HepG2 (cell line): ENCODE measurements at regions not wholly inside any gene's neighbourhood (a gene's known extent, or its start where the extent isn't known, plus 50 kb on each side); places are given as distances from the start of the nearest gene placed in this dataset.

Source experiments
- ATAC-seq: fragments of 200-7000 bp; cut with Tn5 transposase; 3 replicates; pipeline ENCODE4 v1.9.1; 2020; ENCODE audit warnings: mild to moderate bottlenecking, moderate library complexity
- BruUV-seq: library from RNA; stranded (reverse); fragments of 400-500 nt; replicated peaks from 2 replicates; lab custom pipeline; 2021; lab: Mats Ljungman, UMichigan
- CTCF ChIA-PET: fragments of 300-600 bp; formaldehyde crosslinking; extraction: SDS; loops from one replicate; lab custom pipeline; 2021; ENCODE audit warnings: low total read pairs, inconsistent platforms, low intra/inter-chr PET ratio; lab: Yijun Ruan, JAX
- POLR2A ChIA-PET: fragments of 350-600 bp; sonication (Branson Sonifier 250); formaldehyde crosslinking; loops from one replicate; lab custom pipeline; 2020; ENCODE audit warnings: antibody characterized with exemption, inconsistent platforms; lab: Yijun Ruan, JAX
- DNase-seq: peaks from one replicate; pipeline ENCODE4 v3.0.0-alpha.2; 2015; ENCODE audit warnings: low spot score
- FAIRE-seq: peaks from 3 replicates; lab custom pipeline; 2011; peaks lifted over from hg19 to GRCh38; lab: Jason Lieb, UNC
- H2AFZ ChIP-seq: one replicate; pipeline ENCODE4 v1.6.1; 2011; ENCODE audit warnings: low read length, inconsistent platforms
- H3K27ac ChIP-seq: fragments of 300-600 bp; 3 replicates; pipeline ENCODE4 v1.8.0; 2011; ENCODE audit warnings: mixed run types, mild to moderate bottlenecking, mixed read lengths, low read length, inconsistent platforms; ENCODE audit not compliant: insufficient read depth; ENCODE audit errors: extremely low read length
- H3K27me3 ChIP-seq, 2 experiments: fragments of 200-600 bp in 1 of 2; 2 replicates in 1 of 2; 3 replicates in 1 of 2; pipeline versions ENCODE4 v1.6.0 to v1.8.0; 2011; ENCODE audit warnings: low read length in 2 of 2, mild to moderate bottlenecking in 2 of 2, moderate library complexity in 2 of 2, inconsistent platforms in 1 of 2; ENCODE audit not compliant: insufficient read depth in 2 of 2, control insufficient read depth in 1 of 2
- H3K36me3 ChIP-seq, 2 experiments: fragments of 200-600 bp in 1 of 2; replicated peaks in 1 of 2; 2 replicates in 1 of 2; 3 replicates in 1 of 2; pipeline versions ENCODE4 v1.5.1 to v1.8.0; 2011; ENCODE audit warnings: low read length in 2 of 2, inconsistent platforms in 1 of 2; ENCODE audit not compliant: insufficient read depth in 2 of 2, control insufficient read depth in 1 of 2
- H3K4me1 ChIP-seq: 2 replicates; pipeline ENCODE4 v1.5.1; 2012; ENCODE audit warnings: low read length, inconsistent platforms; ENCODE audit not compliant: insufficient read depth
- H3K4me2 ChIP-seq: 2 replicates; pipeline ENCODE4 v1.6.0; 2011; ENCODE audit warnings: low read depth, low read length, inconsistent platforms
- H3K4me3 ChIP-seq, 3 experiments: fragments of 200-600 bp in 1 of 3; sonication (generic), shearing (Covaris generic) in 1 of 3; replicated peaks in 1 of 3; 2 replicates each; pipeline ENCODE4 v1.5.1; 2011 to 2016; ENCODE audit warnings: low read length in 3 of 3, inconsistent platforms in 2 of 3, low read depth in 2 of 3, mild to moderate bottlenecking in 2 of 3, control low read depth in 1 of 3, mixed read lengths in 1 of 3; ENCODE audit not compliant: insufficient read depth in 1 of 3
- H3K79me2 ChIP-seq: one replicate; pipeline ENCODE4 v1.6.1; 2011; ENCODE audit warnings: low read length, inconsistent platforms; ENCODE audit not compliant: insufficient read depth
- H3K9ac ChIP-seq: 2 replicates; pipeline ENCODE4 v1.6.0; 2011; ENCODE audit warnings: mild to moderate bottlenecking, low read depth, low read length, inconsistent platforms; ENCODE audit not compliant: insufficient read depth
- H3K9me3 ChIP-seq: 2 replicates; pipeline ENCODE4 v1.5.1; 2012; ENCODE audit warnings: mild to moderate bottlenecking, low read length
- H4K20me1 ChIP-seq: 2 replicates; pipeline ENCODE4 v1.6.0; 2011; ENCODE audit warnings: inconsistent platforms, mild to moderate bottlenecking, low read length, moderate library complexity; ENCODE audit not compliant: insufficient read depth
- MNT ChIP-seq: fragments of 450-650 bp; IDR thresholded peaks from 2 replicates; pipeline ENCODE4 v1.6.1; 2016
- PAF1 ChIP-seq: IDR thresholded peaks from 2 replicates; pipeline ENCODE4 v1.6.1; 2016; ENCODE audit warnings: missing genetic modification reagents, missing compliant biosample characterization
- POLR2AphosphoS2 ChIP-seq: IDR thresholded peaks from 2 replicates; pipeline ENCODE4 v1.6.1; 2011; ENCODE audit warnings: low read depth, low read length, improper control_type of control experiment
- ZBTB2 ChIP-seq: sonication (generic); formaldehyde crosslinking; IDR thresholded peaks from 2 replicates; pipeline ENCODE4 v1.8.0; 2022; ENCODE audit warnings: low read depth, missing genetic modification reagents
- ZNF773 ChIP-seq: sonication (generic); formaldehyde crosslinking; IDR thresholded peaks from 2 replicates; pipeline ENCODE4 v1.4.0; 2020; ENCODE audit warnings: missing genetic modification reagents, borderline replicate concordance
- WGBS: methylation state at CpG from one replicate; pipeline ENCODE4 v1.1.6; 2017; ENCODE audit warnings: low lambda C conversion rate; 5-methylcytosine and 5-hydroxymethylcytosine counted together
- in situ Hi-C: cut with HindIII; loops from 2 replicates; pipeline ENCODE4 v1.10.0; 2017; ENCODE audit warnings: low pct_unique_long_range_greater_than_20kb; ENCODE audit not compliant: extremely low pct_ligation_motif_present
- intact Hi-C: fragments of 100-400 bp; cut with micrococcal nuclease; formaldehyde crosslinking; loops from one replicate; pipeline ENCODE4 v1.10.0; 2022; ENCODE audit not compliant: unreplicated experiment
- TF ChIP-seq, protein P1 (sequence below): sonication (generic); formaldehyde crosslinking; IDR thresholded peaks from 2 replicates; pipeline ENCODE4 v1.4.0; 2020; ENCODE audit warnings: missing genetic modification reagents
- TF ChIP-seq, protein P2 (sequence below): sonication (generic); formaldehyde crosslinking; conservative IDR thresholded peaks from 2 replicates; pipeline ENCODE4 v1.8.0; 2022; ENCODE audit warnings: low read depth, missing genetic modification reagents

GRCh38 chr15:93196135-93196670 is 107.2 kb upstream of the RGMA start:
- H3K4me1 ChIP-seq: no peaks in the 10 kb centered on the region
- no peaks in the 10 kb centered on the region for H3K79me2 ChIP-seq
- peaks cover 0 to 5% of the 10 kb centered on the region in 2 experiments; a peak in 2 of 5 replicates for H3K27me3 ChIP-seq
- POLR2A ChIA-PET: no interaction called here
- 0% methylated on average over 5 of the region's 5 CpGs for WGBS
- CTCF ChIA-PET: no interaction called here
- FAIRE-seq: no peak
- H2AFZ ChIP-seq: no peak overlapping the region
- H3K36me3 ChIP-seq: no peaks in the 10 kb centered on the region
- TF ChIP-seq POLR2AphosphoS2 (no peak), PAF1 (CRISPR knock-in tag) (no peak), ZBTB2 (CRISPR knock-in tag) (no peak), ZNF773 (CRISPR knock-in tag) (no peak), MNT (peak; percentile 86)
- TF ChIP-seq, protein P1, sequence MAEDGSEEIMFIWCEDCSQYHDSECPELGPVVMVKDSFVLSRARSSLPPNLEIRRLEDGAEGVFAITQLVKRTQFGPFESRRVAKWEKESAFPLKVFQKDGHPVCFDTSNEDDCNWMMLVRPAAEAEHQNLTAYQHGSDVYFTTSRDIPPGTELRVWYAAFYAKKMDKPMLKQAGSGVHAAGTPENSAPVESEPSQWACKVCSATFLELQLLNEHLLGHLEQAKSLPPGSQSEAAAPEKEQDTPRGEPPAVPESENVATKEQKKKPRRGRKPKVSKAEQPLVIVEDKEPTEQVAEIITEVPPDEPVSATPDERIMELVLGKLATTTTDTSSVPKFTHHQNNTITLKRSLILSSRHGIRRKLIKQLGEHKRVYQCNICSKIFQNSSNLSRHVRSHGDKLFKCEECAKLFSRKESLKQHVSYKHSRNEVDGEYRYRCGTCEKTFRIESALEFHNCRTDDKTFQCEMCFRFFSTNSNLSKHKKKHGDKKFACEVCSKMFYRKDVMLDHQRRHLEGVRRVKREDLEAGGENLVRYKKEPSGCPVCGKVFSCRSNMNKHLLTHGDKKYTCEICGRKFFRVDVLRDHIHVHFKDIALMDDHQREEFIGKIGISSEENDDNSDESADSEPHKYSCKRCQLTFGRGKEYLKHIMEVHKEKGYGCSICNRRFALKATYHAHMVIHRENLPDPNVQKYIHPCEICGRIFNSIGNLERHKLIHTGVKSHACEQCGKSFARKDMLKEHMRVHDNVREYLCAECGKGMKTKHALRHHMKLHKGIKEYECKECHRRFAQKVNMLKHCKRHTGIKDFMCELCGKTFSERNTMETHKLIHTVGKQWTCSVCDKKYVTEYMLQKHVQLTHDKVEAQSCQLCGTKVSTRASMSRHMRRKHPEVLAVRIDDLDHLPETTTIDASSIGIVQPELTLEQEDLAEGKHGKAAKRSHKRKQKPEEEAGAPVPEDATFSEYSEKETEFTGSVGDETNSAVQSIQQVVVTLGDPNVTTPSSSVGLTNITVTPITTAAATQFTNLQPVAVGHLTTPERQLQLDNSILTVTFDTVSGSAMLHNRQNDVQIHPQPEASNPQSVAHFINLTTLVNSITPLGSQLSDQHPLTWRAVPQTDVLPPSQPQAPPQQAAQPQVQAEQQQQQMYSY: no peak
- TF ChIP-seq, protein P2, sequence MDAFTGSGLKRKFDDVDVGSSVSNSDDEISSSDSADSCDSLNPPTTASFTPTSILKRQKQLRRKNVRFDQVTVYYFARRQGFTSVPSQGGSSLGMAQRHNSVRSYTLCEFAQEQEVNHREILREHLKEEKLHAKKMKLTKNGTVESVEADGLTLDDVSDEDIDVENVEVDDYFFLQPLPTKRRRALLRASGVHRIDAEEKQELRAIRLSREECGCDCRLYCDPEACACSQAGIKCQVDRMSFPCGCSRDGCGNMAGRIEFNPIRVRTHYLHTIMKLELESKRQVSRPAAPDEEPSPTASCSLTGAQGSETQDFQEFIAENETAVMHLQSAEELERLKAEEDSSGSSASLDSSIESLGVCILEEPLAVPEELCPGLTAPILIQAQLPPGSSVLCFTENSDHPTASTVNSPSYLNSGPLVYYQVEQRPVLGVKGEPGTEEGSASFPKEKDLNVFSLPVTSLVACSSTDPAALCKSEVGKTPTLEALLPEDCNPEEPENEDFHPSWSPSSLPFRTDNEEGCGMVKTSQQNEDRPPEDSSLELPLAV (CRISPR knock-in tag): no peak
- no peaks in the 10 kb centered on the region for H3K9me3 ChIP-seq
- in situ Hi-C loops: no loop called here
- H3K27ac ChIP-seq: no peak overlapping the region
- no peak overlapping the region for H3K9ac ChIP-seq
- no peaks in the 10 kb centered on the region for H4K20me1 ChIP-seq
- no peak overlapping the region for H3K4me3 ChIP-seq
- no peak for DNase-seq
- intact Hi-C loops: no loop called here
- BruUV-seq: no TSS peak
- no peak overlapping the region for H3K4me2 ChIP-seq
- no peak for ATAC-seq
